Keratinocyte (primary cell): ENCODE measurements at regions not wholly inside any gene's neighbourhood (a gene's known extent, or its start where the extent isn't known, plus 50 kb on each side); places are given as distances from the start of the nearest gene placed in this dataset.

Source experiments
- DNase-seq: peaks from one replicate; pipeline ENCODE4 v3.0.0-alpha.2; 2011; ENCODE audit warnings: low read depth, missing footprints, low spot score
- FAIRE-seq: peaks from 2 replicates; lab custom pipeline; 2011; peaks lifted over from hg19 to GRCh38; lab: Jason Lieb, UNC
- H2AFZ ChIP-seq: 2 replicates; pipeline ENCODE4 v1.6.0; 2012; ENCODE audit warnings: low read length, control low read depth, inconsistent platforms; ENCODE audit not compliant: control insufficient read depth
- H3K27ac ChIP-seq: 2 replicates; pipeline ENCODE4 v1.5.1; 2011; ENCODE audit warnings: low read length; ENCODE audit not compliant: control insufficient read depth, insufficient read depth
- H3K27me3 ChIP-seq: 3 replicates; pipeline ENCODE4 v1.6.0; 2011; ENCODE audit warnings: low read length; ENCODE audit not compliant: control insufficient read depth, insufficient read depth; ENCODE audit errors: extremely low read depth
- H3K36me3 ChIP-seq, 2 experiments: 2 replicates in 1 of 2; 3 replicates in 1 of 2; pipeline ENCODE4 v1.5.1; 2011; ENCODE audit warnings: low read length in 2 of 2, mild to moderate bottlenecking in 1 of 2; ENCODE audit not compliant: control insufficient read depth in 2 of 2, insufficient read depth in 2 of 2; ENCODE audit errors: extremely low read depth in 1 of 2
- H3K4me1 ChIP-seq: 3 replicates; pipeline ENCODE4 v1.5.1; 2011; ENCODE audit warnings: low read length; ENCODE audit not compliant: control insufficient read depth, insufficient read depth; ENCODE audit errors: extremely low read depth
- H3K4me2 ChIP-seq: 3 replicates; pipeline ENCODE4 v1.6.0; 2011; ENCODE audit warnings: low read depth, low read length; ENCODE audit not compliant: control insufficient read depth, insufficient read depth; ENCODE audit errors: extremely low read depth
- H3K4me3 ChIP-seq, 3 experiments: fragments of 200-600 bp in 1 of 3; sonication (generic) in 1 of 3; 2 replicates in 2 of 3; 3 replicates in 1 of 3; pipeline ENCODE4 v1.5.1; 2011 to 2016; ENCODE audit warnings: low read length in 3 of 3, mild to moderate bottlenecking in 3 of 3, control low read depth in 2 of 3, inconsistent platforms in 1 of 3, low read depth in 1 of 3, mixed read lengths in 1 of 3, mixed run types in 1 of 3, moderate library complexity in 1 of 3; ENCODE audit not compliant: control insufficient read depth in 2 of 3, insufficient read depth in 2 of 3; ENCODE audit errors: extremely low read depth in 1 of 3
- H3K79me2 ChIP-seq: 2 replicates; pipeline ENCODE4 v1.6.0; 2012; ENCODE audit warnings: low read length; ENCODE audit not compliant: control insufficient read depth, insufficient read depth
- H3K9ac ChIP-seq: 3 replicates; pipeline ENCODE4 v1.6.0; 2011; ENCODE audit warnings: low read length; ENCODE audit not compliant: control insufficient read depth, insufficient read depth; ENCODE audit errors: extremely low read depth
- H3K9me1 ChIP-seq: 3 replicates; pipeline ENCODE4 v1.6.0; 2011; ENCODE audit warnings: low read length; ENCODE audit not compliant: control insufficient read depth, insufficient read depth; ENCODE audit errors: extremely low read depth
- H3K9me3 ChIP-seq: 2 replicates; pipeline ENCODE4 v1.5.1; 2012; ENCODE audit warnings: low read depth, low read length; ENCODE audit not compliant: control insufficient read depth
- H4K20me1 ChIP-seq: 3 replicates; pipeline ENCODE4 v1.6.0; 2011; ENCODE audit warnings: low read length; ENCODE audit not compliant: control insufficient read depth, insufficient read depth; ENCODE audit errors: extremely low read depth
- CTCF ChIP-seq, 3 experiments: IDR thresholded peaks in 1 of 3; conservative IDR thresholded peaks in 1 of 3; optimal IDR thresholded peaks in 1 of 3; 2 replicates in 2 of 3; 3 replicates in 1 of 3; pipeline versions ENCODE3 to v1.5.1; 2011; ENCODE audit warnings: low read length in 3 of 3, mild to moderate bottlenecking in 3 of 3, moderate library complexity in 2 of 3, control low read depth in 1 of 3, inconsistent platforms in 1 of 3; ENCODE audit not compliant: insufficient read depth in 2 of 3; ENCODE audit errors: extremely low read depth in 1 of 3
- EZH2 ChIP-seq: IDR thresholded peaks from one replicate; pipeline ENCODE4 v1.6.1; 2012; ENCODE audit warnings: inconsistent platforms, mild to moderate bottlenecking, low read length, moderate library complexity
- dilution Hi-C: fragments of 300-500 bp; cut with MboI; formaldehyde crosslinking; loops from one replicate; pipeline ENCODE4 v1.7.0; 2020; ENCODE audit warnings: low sequenced_read_pairs; ENCODE audit not compliant: extremely low pct_ligation_motif_present

DNA sequence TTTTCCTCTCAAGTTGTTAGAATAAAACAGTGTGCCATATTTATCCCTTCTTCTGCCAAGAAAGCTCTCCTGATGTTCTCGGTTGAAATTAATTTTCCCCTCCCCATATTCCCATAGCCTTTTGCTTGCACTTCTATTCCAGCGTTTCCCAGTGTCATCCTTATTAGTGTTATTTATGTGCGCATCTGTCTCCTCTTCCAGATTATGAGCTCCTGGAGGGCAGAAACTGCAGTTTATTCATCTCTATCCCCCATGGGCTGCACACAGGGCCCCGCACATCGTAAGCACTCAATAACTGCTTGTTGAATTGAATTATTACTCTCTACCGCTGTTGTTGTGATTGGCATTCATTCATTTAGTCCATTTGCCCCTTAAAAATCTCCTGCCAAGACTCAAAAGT, 149.4 kb downstream of the SOX3 start:
- Histone ChIP-seq H3K36me3 (no peaks in the 10 kb centered on the region), H3K27ac (no peak overlapping the region), H3K9me3 (no peaks in the 10 kb centered on the region), H3K4me1 (no peaks in the 10 kb centered on the region), H3K79me2 (no peaks in the 10 kb centered on the region), H3K4me2 (no peak overlapping the region), H3K9ac (no peak overlapping the region), H3K27me3 (no peaks in the 10 kb centered on the region), H3K9me1 (no peaks in the 10 kb centered on the region), H2AFZ (no peak overlapping the region), H4K20me1 (no peaks in the 10 kb centered on the region), H3K4me3 (no peak overlapping the region)
- TF ChIP-seq CTCF (optimal IDR thresholded peaks at IDR 0.05 in 1 of 3, IDR thresholded peaks at IDR 0.05 in 1 of 3, conservative IDR thresholded peaks at IDR 0.05 in 1 of 3; ENCODE audit: extremely low read depth in 1 of 3, insufficient read depth in 2 of 3, low read length in 3 of 3) (no peak), EZH2 (no peak)
- no peak for DNase-seq
- dilution Hi-C loops: no loop called here
- no peak for FAIRE-seq

GRCh38 chrX:140354431-140355120, 150.3 kb downstream of the SOX3 start:
- dilution Hi-C loops: no loop called here
- no peaks in the 10 kb centered on the region for H3K9me3 ChIP-seq
- H3K4me2 ChIP-seq: no peak overlapping the region
- no peaks in the 10 kb centered on the region for H3K36me3 ChIP-seq
- TF ChIP-seq EZH2: no peak
- no peak for TF ChIP-seq CTCF (optimal IDR thresholded peaks at IDR 0.05 in 1 of 3, IDR thresholded peaks at IDR 0.05 in 1 of 3, conservative IDR thresholded peaks at IDR 0.05 in 1 of 3; ENCODE audit: extremely low read depth in 1 of 3, insufficient read depth in 2 of 3, low read length in 3 of 3)
- no peaks in the 10 kb centered on the region for H3K4me1 ChIP-seq
- H3K4me3 ChIP-seq: no peak overlapping the region
- no peaks in the 10 kb centered on the region for H3K9me1 ChIP-seq
- DNase-seq: no peak
- H4K20me1 ChIP-seq: no peaks in the 10 kb centered on the region
- H3K9ac ChIP-seq: no peak overlapping the region
- no peak for FAIRE-seq
- H3K27me3 ChIP-seq: no peaks in the 10 kb centered on the region
- no peak overlapping the region for H2AFZ ChIP-seq
- H3K27ac ChIP-seq: no peak overlapping the region
- no peaks in the 10 kb centered on the region for H3K79me2 ChIP-seq
